GM23338 (cell line): ENCODE measurements at regions not wholly inside any gene's neighbourhood (a gene's known extent, or its start where the extent isn't known, plus 50 kb on each side); places are given as distances from the start of the nearest gene placed in this dataset.

Experiments used
- ATAC-seq: fragments of 200-7000 bp; cut with Tn5 transposase; 3 replicates; pipeline ENCODE4 v1.9.1; 2020
- DNase-seq: peaks from one replicate; pipeline ENCODE4 v3.0.0-alpha.2; 2015; ENCODE audit warnings: low spot score
- H2AFZ ChIP-seq: fragments of 200-600 bp; sonication (generic); 2 replicates; pipeline ENCODE4 v1.8.0; 2016; ENCODE audit warnings: antibody characterized with exemption, mild to moderate bottlenecking, moderate library complexity
- H3F3A ChIP-seq: fragments of 200-600 bp; sonication (generic); replicated peaks from 2 replicates; pipeline ENCODE4 v1.8.0; 2017; ENCODE audit warnings: antibody characterized with exemption, mixed run types, low read depth
- H3K27ac ChIP-seq: fragments of 200-600 bp; sonication (generic); 2 replicates; pipeline ENCODE4 v1.6.1; 2016; ENCODE audit warnings: low read depth
- H3K27me3 ChIP-seq: fragments of 200-600 bp; sonication (generic); 2 replicates; pipeline ENCODE4 v1.8.0; 2016; ENCODE audit warnings: mild to moderate bottlenecking, mixed run types, moderate library complexity; ENCODE audit not compliant: insufficient read depth
- H3K36me3 ChIP-seq: fragments of 200-600 bp; sonication (generic); 2 replicates; pipeline ENCODE4 v1.8.0; 2016; ENCODE audit warnings: mild to moderate bottlenecking; ENCODE audit not compliant: insufficient read depth
- H3K4me1 ChIP-seq: fragments of 200-600 bp; sonication (generic); 2 replicates; pipeline ENCODE4 v1.8.0; 2016; ENCODE audit warnings: mild to moderate bottlenecking, moderate library complexity; ENCODE audit not compliant: insufficient read depth
- H3K4me2 ChIP-seq: fragments of 200-600 bp; sonication (generic); 2 replicates; pipeline ENCODE4 v1.7.1; 2017; ENCODE audit warnings: mixed run types
- H3K4me3 ChIP-seq: fragments of 200-600 bp; sonication (generic); 2 replicates; pipeline ENCODE4 v1.6.1; 2016; ENCODE audit warnings: mixed run types
- H3K79me2 ChIP-seq: fragments of 200-600 bp; sonication (generic); replicated peaks from 2 replicates; pipeline ENCODE4 v1.8.0; 2017; ENCODE audit warnings: mild to moderate bottlenecking; ENCODE audit not compliant: insufficient read depth
- H3K9me2 ChIP-seq: fragments of 200-600 bp; sonication (generic); 2 replicates; pipeline ENCODE4 v1.8.0; 2017; ENCODE audit not compliant: insufficient read depth
- H4K20me1 ChIP-seq: fragments of 200-600 bp; sonication (generic); replicated peaks from 2 replicates; pipeline ENCODE4 v1.8.0; 2017; ENCODE audit warnings: mild to moderate bottlenecking; ENCODE audit not compliant: insufficient read depth
- H3K27ac Mint-ChIP-seq: 2 replicates; pipeline ENCODE4 v1.8.0; 2020; ENCODE audit warnings: inconsistent platforms, mild to moderate bottlenecking, moderate library complexity, mixed read lengths
- H3K27me3 Mint-ChIP-seq: 3 replicates; pipeline ENCODE4 v1.8.0; 2022; ENCODE audit warnings: low read depth, mild to moderate bottlenecking, moderate library complexity, mixed read lengths, inconsistent platforms; ENCODE audit not compliant: insufficient read depth, poor library complexity
- H3K36me3 Mint-ChIP-seq: 3 replicates; pipeline ENCODE4 v1.8.0; 2021; ENCODE audit warnings: low read depth, mild to moderate bottlenecking, inconsistent platforms, moderate library complexity, mixed read lengths
- H3K4me1 Mint-ChIP-seq: 3 replicates; pipeline ENCODE4 v1.8.0; 2020; ENCODE audit warnings: mild to moderate bottlenecking, inconsistent platforms, mixed read lengths
- H3K4me3 Mint-ChIP-seq: 3 replicates; pipeline ENCODE4 v1.8.0; 2021; ENCODE audit warnings: moderate library complexity, mild to moderate bottlenecking, inconsistent platforms, mixed read lengths
- H3K9me3 Mint-ChIP-seq: 3 replicates; pipeline ENCODE4 v1.8.0; 2020; ENCODE audit warnings: moderate library complexity, mild to moderate bottlenecking, inconsistent platforms, mixed read lengths
- EZH2 ChIP-seq: fragments of 200-600 bp; sonication (generic); IDR thresholded peaks from one replicate; pipeline ENCODE4 v1.8.0; 2017; ENCODE audit warnings: antibody characterized with exemption, mild to moderate bottlenecking, low read depth; ENCODE audit not compliant: unreplicated experiment
- EZH2phosphoT487 ChIP-seq: fragments of 200-600 bp; sonication (generic); IDR thresholded peaks from one replicate; pipeline ENCODE4 v1.8.1; 2018; ENCODE audit warnings: antibody characterized with exemption; ENCODE audit not compliant: unreplicated experiment
- JUNB ChIP-seq: IDR thresholded peaks from one replicate; pipeline ENCODE4 v1.6.1; 2016; ENCODE audit warnings: antibody characterized with exemption; ENCODE audit not compliant: unreplicated experiment
- NANOG ChIP-seq: IDR thresholded peaks from 2 replicates; pipeline ENCODE4 v1.6.1; 2016; ENCODE audit warnings: antibody characterized with exemption, borderline replicate concordance
- POLR2AphosphoS5 ChIP-seq: IDR thresholded peaks from 2 replicates; pipeline ENCODE4 v1.6.1; 2016; ENCODE audit warnings: antibody characterized with exemption, low read depth
- STAT1 ChIP-seq: IDR thresholded peaks from one replicate; pipeline ENCODE4 v1.6.1; 2016; ENCODE audit warnings: antibody characterized with exemption; ENCODE audit not compliant: unreplicated experiment
- ZNF114 ChIP-seq: fragments of 250-450 bp; sonication (Bioruptor Pico); IDR thresholded peaks from 2 replicates; pipeline ENCODE4 v1.5.0; 2020; ENCODE audit warnings: mild to moderate bottlenecking, moderate library complexity
- ZNF331 ChIP-seq: fragments of 250-450 bp; sonication (Bioruptor Pico); IDR thresholded peaks from 2 replicates; pipeline ENCODE4 v1.5.0; 2020; ENCODE audit warnings: low read depth, mild to moderate bottlenecking, moderate library complexity
- TF ChIP-seq, protein P1 (sequence below), 2 experiments: fragments of 200-600 bp in 1 of 2; sonication (generic) in 1 of 2; conservative IDR thresholded peaks; 2 replicates each; pipeline versions ENCODE4 v1.5.1 to v1.6.1; 2016 to 2017; ENCODE audit warnings: antibody characterized with exemption in 2 of 2, low read depth in 2 of 2, mild to moderate bottlenecking in 2 of 2, moderate library complexity in 1 of 2
- TF ChIP-seq, protein P2 (sequence below): IDR thresholded peaks from 2 replicates; pipeline ENCODE4 v1.6.1; 2016; ENCODE audit warnings: antibody characterized with exemption
- TF ChIP-seq, protein P3 (sequence below): fragments of 250-450 bp; sonication (Bioruptor Pico); IDR thresholded peaks from 2 replicates; pipeline ENCODE4 v1.5.0; 2020; ENCODE audit warnings: mild to moderate bottlenecking, moderate library complexity
- TF ChIP-seq, protein P4 (sequence below): IDR thresholded peaks from one replicate; pipeline ENCODE4 v1.6.1; 2018; ENCODE audit warnings: antibody characterized with exemption; ENCODE audit not compliant: unreplicated experiment

DNA sequence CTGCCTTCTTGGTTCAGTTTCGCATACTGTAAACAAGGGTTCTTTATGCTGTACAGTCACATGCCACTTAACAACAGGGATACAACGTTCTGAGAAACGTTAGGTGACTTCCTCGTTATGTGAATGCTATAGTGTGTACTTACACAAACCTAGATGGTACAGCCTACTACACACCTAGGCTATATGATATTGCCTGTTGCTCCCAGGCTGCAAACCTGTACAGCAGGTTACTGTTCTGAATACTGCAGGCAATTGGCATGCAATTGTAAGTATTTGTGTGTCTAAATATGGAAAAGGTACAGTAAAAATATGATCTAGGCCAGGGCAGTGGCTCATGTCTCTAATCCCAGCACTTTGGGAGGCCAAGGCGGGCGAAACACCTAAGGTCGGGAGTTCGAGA, 85.7 kb upstream of the PRDM11 start:
- Mint-ChIP-seq H3K27me3 (peaks cover 12% of the 10 kb centered on the region), H3K4me3 (no peak overlapping the region), H3K27ac (no peak overlapping the region), H3K9me3 (peaks cover 11% of the 10 kb centered on the region; the same call in 2 of the 3 replicates), H3K36me3 (no peaks in the 10 kb centered on the region), H3K4me1 (peaks cover 16% of the 10 kb centered on the region)
- no peak overlapping the region for H3K27ac ChIP-seq
- H3F3A ChIP-seq: no peaks in the 10 kb centered on the region
- H3K9me2 ChIP-seq: no peaks in the 10 kb centered on the region
- peaks cover 19% of the 10 kb centered on the region; the same call in 1 of the 2 replicates for H3K4me1 ChIP-seq
- no peak overlapping the region for H3K4me2 ChIP-seq
- no peaks in the 10 kb centered on the region for H3K79me2 ChIP-seq
- H3K36me3 ChIP-seq: no peaks in the 10 kb centered on the region
- H4K20me1 ChIP-seq: no peaks in the 10 kb centered on the region
- ATAC-seq: no peak
- no peaks in the 10 kb centered on the region for H3K27me3 ChIP-seq
- no peak for TF ChIP-seq NANOG
- TF ChIP-seq, protein P1, sequence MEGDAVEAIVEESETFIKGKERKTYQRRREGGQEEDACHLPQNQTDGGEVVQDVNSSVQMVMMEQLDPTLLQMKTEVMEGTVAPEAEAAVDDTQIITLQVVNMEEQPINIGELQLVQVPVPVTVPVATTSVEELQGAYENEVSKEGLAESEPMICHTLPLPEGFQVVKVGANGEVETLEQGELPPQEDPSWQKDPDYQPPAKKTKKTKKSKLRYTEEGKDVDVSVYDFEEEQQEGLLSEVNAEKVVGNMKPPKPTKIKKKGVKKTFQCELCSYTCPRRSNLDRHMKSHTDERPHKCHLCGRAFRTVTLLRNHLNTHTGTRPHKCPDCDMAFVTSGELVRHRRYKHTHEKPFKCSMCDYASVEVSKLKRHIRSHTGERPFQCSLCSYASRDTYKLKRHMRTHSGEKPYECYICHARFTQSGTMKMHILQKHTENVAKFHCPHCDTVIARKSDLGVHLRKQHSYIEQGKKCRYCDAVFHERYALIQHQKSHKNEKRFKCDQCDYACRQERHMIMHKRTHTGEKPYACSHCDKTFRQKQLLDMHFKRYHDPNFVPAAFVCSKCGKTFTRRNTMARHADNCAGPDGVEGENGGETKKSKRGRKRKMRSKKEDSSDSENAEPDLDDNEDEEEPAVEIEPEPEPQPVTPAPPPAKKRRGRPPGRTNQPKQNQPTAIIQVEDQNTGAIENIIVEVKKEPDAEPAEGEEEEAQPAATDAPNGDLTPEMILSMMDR (conservative IDR thresholded peaks at IDR 0.05; ENCODE audit: low read depth in 2 of 2): no peak
- TF ChIP-seq STAT1: no peak
- TF ChIP-seq EZH2phosphoT487: no peak
- no peak for TF ChIP-seq ZNF114
- TF ChIP-seq EZH2: no peak
- no peak for TF ChIP-seq JUNB
- TF ChIP-seq, protein P2, sequence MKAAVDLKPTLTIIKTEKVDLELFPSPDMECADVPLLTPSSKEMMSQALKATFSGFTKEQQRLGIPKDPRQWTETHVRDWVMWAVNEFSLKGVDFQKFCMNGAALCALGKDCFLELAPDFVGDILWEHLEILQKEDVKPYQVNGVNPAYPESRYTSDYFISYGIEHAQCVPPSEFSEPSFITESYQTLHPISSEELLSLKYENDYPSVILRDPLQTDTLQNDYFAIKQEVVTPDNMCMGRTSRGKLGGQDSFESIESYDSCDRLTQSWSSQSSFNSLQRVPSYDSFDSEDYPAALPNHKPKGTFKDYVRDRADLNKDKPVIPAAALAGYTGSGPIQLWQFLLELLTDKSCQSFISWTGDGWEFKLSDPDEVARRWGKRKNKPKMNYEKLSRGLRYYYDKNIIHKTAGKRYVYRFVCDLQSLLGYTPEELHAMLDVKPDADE: no peak
- TF ChIP-seq ZNF331 (CRISPR knock-in tag): no peak
- TF ChIP-seq, protein P3, sequence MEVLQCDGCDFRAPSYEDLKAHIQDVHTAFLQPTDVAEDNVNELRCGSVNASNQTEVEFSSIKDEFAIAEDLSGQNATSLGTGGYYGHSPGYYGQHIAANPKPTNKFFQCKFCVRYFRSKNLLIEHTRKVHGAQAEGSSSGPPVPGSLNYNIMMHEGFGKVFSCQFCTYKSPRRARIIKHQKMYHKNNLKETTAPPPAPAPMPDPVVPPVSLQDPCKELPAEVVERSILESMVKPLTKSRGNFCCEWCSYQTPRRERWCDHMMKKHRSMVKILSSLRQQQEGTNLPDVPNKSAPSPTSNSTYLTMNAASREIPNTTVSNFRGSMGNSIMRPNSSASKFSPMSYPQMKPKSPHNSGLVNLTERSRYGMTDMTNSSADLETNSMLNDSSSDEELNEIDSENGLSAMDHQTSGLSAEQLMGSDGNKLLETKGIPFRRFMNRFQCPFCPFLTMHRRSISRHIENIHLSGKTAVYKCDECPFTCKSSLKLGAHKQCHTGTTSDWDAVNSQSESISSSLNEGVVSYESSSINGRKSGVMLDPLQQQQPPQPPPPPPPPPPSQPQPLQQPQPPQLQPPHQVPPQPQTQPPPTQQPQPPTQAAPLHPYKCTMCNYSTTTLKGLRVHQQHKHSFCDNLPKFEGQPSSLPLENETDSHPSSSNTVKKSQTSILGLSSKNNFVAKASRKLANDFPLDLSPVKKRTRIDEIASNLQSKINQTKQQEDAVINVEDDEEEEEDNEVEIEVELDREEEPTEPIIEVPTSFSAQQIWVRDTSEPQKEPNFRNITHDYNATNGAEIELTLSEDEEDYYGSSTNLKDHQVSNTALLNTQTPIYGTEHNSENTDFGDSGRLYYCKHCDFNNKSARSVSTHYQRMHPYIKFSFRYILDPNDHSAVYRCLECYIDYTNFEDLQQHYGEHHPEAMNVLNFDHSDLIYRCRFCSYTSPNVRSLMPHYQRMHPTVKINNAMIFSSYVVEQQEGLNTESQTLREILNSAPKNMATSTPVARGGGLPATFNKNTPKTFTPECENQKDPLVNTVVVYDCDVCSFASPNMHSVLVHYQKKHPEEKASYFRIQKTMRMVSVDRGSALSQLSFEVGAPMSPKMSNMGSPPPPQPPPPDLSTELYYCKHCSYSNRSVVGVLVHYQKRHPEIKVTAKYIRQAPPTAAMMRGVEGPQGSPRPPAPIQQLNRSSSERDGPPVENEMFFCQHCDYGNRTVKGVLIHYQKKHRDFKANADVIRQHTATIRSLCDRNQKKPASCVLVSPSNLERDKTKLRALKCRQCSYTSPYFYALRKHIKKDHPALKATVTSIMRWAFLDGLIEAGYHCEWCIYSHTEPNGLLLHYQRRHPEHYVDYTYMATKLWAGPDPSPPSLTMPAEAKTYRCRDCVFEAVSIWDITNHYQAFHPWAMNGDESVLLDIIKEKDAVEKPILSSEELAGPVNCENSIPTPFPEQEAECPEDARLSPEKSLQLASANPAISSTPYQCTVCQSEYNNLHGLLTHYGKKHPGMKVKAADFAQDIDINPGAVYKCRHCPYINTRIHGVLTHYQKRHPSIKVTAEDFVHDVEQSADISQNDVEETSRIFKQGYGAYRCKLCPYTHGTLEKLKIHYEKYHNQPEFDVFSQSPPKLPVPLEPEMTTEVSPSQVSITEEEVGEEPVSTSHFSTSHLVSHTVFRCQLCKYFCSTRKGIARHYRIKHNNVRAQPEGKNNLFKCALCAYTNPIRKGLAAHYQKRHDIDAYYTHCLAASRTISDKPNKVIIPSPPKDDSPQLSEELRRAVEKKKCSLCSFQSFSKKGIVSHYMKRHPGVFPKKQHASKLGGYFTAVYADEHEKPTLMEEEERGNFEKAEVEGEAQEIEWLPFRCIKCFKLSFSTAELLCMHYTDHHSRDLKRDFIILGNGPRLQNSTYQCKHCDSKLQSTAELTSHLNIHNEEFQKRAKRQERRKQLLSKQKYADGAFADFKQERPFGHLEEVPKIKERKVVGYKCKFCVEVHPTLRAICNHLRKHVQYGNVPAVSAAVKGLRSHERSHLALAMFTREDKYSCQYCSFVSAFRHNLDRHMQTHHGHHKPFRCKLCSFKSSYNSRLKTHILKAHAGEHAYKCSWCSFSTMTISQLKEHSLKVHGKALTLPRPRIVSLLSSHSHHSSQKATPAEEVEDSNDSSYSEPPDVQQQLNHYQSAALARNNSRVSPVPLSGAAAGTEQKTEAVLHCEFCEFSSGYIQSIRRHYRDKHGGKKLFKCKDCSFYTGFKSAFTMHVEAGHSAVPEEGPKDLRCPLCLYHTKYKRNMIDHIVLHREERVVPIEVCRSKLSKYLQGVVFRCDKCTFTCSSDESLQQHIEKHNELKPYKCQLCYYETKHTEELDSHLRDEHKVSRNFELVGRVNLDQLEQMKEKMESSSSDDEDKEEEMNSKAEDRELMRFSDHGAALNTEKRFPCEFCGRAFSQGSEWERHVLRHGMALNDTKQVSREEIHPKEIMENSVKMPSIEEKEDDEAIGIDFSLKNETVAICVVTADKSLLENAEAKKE (CRISPR knock-in tag): no peak
- TF ChIP-seq POLR2AphosphoS5: no peak
- TF ChIP-seq, protein P4, sequence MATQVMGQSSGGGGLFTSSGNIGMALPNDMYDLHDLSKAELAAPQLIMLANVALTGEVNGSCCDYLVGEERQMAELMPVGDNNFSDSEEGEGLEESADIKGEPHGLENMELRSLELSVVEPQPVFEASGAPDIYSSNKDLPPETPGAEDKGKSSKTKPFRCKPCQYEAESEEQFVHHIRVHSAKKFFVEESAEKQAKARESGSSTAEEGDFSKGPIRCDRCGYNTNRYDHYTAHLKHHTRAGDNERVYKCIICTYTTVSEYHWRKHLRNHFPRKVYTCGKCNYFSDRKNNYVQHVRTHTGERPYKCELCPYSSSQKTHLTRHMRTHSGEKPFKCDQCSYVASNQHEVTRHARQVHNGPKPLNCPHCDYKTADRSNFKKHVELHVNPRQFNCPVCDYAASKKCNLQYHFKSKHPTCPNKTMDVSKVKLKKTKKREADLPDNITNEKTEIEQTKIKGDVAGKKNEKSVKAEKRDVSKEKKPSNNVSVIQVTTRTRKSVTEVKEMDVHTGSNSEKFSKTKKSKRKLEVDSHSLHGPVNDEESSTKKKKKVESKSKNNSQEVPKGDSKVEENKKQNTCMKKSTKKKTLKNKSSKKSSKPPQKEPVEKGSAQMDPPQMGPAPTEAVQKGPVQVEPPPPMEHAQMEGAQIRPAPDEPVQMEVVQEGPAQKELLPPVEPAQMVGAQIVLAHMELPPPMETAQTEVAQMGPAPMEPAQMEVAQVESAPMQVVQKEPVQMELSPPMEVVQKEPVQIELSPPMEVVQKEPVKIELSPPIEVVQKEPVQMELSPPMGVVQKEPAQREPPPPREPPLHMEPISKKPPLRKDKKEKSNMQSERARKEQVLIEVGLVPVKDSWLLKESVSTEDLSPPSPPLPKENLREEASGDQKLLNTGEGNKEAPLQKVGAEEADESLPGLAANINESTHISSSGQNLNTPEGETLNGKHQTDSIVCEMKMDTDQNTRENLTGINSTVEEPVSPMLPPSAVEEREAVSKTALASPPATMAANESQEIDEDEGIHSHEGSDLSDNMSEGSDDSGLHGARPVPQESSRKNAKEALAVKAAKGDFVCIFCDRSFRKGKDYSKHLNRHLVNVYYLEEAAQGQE: no peak
- H3K4me3 ChIP-seq: no peak overlapping the region
- H2AFZ ChIP-seq: no peak overlapping the region
- no peak for DNase-seq
